ENCODE measurements at regions not wholly inside any gene's neighbourhood (a gene's known extent, or its start where the extent isn't known, plus 50 kb on each side); places are given as distances from the start of the nearest gene placed in this dataset.

DNA sequence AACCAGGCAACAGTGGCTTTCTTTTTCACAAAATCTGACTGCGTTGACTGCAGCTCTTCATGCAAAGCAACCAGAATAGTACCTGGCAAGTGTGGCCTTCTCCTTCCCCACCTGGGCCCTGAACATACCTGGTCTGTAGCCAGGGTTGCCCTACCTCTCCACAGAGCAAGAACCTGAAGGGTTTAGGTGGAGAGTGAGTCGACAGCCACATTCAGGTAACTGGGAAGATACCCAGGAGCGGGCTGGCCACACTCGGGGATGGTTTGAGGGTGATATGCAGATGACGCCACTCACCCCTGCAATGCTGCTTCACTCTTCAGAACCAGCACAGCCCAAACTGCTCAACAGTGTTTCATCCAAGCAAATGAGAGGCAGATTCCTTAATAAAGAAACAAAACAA is 117.3 kb downstream of the TTC32 start:
- no peak for DNase-seq

DNA sequence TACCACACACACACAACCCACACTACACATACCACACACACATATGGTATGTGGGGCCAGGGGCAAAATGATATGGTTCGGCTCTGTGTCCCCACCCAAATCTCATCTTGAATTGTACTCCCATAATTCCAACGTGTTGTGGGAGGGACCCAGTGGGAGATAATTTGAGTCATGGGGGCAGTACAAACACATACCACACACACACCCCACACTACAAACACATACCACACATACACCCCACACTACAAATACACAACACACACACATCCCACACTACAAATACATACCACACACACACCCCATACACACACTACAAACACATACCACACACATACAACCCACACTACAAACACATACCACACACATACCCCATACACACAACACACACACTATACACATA is 117.8 kb downstream of the TTC32 start:
- no peak for DNase-seq

DNA sequence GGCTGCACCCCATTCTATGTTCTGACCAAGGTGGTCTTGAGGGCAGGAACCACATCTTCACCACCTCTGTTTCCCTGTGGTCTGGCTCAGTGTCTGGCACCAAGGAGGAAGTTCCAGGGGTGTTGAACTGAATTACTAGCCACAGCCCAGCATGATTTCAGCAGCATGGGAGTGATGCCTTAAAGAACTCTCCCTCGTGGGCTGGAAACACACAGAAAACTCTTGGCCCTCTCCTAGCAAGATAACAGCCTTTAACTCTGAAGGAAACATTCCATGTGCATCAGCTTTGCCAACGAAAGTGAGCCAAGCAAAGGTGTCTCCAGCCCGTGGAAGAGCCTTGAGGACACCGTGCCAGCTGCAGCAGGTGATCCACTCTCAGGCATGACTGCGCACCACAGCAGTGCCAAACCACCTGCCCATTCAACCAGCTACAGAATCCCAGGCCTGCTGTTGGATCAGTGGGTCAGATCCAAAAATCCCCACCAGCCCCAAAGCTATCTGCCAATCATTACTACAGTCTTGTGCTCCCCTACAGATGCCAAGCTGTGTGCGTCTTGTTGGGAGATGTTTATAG is 124.8 kb downstream of the TTC32 start:
- DNase-seq, result no peak

DNA sequence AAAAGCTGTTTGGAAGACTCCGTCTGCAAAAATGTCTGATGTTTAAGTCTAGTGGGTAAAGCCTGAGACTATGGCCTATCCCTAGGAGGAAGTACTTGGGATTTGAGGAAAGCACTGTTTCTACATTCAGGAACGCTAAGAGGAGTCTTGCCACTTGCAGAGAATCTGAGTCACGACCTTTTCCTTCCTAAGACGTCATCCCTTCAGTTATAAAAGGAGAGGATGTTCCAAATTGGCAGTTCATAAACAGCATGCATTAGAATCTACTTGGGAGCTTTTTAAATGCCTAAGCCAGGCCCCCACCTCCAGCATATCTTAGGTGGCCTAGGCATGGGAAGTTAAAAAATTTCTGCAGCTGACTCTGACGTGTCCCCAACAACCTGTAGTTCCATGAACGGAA is 125.9 kb downstream of the TTC32 start:
- DNase-seq, result no peak

DNA sequence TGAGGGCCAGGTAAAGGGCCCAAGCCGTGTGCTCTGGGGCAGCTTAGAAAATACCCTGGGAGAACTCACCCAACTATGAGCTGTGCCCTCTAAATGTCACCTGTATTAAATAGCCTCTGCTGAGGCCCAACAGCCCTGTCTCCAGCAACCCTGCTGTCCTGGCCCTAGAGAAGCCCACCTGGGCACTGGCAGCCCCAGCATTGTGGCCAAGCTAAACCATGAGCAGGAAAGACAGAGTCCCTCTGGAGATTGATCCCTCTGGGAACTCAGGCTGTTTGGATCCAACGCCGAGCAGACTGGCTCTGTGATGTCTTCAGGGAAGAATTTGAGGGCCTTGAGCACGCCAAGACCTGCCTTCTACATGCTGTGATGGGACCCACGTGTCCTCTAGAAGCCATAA is 126.5 kb downstream of the TTC32 start:
- no peak for DNase-seq

DNA sequence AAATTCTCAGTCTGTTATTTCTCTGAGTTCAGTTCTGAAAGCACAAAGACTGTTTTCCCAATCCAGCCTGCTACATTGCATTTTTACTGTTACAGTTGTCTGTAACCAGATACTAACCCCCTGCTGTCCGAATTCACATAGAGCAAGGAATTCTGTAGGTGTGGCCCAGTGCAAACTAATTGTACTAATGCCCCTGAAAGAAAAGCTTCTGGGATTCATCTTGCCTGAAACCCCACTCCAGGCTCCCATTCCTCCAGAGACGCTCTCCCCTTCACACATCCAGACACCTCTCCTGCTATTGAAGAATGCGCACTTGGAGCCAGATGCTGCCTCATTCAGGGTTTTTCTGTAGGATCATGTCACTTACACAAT is 127.0 kb downstream of the TTC32 start:
- DNase-seq, result no peak

DNA sequence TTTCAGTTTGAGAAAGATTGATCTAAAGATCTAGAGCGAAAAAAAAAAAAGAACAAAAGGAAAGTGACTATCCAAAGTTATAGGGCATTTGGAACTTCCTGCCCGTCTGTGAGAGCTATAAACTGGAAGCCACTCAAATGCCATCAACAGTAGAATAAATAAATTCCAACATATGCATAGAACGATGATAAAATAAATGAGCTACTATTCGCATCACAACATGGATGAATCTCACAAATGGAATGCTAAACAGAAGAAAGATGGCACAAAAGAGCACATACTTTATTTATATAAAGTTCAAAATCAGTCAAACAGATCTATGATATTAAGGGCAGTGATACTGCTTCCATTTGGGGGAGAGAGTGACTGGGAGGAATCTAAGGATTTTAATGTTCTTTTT is 128.8 kb downstream of the TTC32 start:
- DNase-seq, result no peak

DNA sequence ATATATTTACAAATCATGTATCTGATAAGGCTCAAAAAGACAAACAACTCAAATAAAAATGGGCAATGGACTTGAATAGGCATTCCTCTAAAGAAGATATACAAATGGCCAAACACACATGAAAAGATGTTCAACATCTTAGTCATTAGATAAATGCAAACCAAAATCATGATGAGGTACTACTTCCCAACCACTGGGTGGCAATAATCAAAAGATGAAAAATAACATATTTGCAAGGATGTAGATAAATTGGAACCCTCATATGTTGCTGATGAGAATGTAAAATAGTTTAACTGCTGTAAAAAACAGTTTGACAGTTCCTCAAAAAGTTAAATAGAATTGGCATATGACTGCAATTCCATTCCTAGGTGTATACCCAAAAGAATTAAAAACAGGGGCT is 132.3 kb downstream of the TTC32 start:
- DNase-seq, result no peak

DNA sequence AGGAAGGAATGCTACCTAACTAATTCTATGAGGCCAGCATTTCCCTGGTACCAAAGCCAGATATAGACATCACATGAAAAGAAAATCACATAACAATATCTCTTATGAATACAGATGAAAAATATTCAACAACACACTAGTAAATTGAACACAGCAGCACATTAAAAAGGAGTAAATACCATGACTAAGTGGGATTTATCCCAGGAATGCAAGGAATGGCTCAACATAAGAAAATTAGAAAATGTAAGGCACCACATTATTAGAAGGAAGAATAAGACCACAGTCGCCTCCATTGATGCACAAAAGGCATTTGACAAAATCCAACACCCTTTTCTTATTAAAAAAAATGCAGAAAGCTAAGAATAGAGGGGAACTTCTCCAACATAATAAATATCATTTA is 133.9 kb downstream of the TTC32 start:
- DNase-seq, result no peak

DNA sequence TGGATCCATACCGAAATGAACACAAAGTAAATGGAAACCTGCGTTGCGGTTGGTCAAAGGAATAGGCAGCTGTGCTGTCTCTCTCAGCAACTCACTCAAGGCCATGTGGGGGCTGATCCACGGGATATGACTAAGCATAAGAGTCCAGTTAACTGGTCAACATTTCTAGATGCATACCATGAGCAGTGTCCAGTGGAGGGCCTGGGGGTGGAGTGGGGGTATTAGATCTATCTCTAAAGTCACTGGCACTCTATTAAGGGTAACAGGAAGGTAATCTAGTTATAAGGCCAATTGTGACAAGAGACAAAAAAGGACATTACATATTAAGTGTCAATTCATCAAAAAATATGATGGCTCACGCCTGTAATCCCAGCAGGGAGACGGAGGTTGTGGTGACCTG is 136.8 kb downstream of the TTC32 start:
- DNase-seq, result no peak

DNA sequence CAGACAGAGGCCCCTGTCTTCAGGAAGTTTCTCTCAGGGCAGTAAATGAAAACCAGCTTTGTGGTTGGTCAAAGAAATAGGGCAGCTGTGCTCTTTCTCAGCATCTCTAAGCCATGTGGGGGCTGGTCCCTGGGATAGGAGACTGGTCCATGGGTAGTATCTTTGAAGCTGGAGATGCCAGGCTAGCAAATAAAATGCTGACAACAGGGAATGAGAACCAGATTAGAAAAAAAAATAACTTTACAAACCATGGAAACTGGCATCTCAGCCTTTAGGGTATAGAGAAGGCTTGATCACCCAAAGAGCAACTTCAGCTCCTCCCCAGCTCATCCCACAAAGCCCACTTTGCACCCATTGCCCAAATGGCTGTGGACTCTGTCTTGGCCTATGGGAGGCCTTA is 138.1 kb downstream of the TTC32 start:
- no peak for DNase-seq

DNA sequence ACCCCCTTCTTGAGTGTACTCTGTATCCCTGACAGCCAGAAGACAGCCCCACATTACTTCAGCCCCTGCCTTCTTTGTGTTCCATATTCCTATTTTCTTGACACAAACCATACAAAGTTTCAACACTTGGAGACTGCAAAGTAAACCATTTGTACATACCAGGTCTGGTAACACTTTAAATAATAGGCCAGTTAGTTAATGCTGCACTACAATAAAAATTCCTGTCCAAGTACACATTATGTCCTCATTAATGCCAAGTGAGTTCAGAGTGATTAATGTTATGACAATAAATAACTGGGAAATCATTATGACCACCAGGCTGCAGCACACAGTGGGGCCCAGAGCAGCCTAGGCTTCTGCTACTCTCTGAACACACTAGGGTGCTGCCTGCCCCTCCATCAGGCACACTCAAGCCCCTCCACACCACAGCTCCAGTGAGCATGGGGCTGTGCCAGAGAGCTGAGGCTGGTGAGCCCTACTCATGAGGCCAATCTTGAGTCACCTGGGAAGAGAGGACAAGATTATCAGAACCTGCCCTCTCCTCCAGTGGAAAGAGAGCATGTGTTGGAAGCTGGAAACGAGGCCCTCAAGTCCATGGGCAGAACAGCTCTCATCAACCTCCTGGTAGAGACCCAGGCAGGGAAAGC is 138.7 kb downstream of the TTC32 start:
- DNase-seq, result no peak

DNA sequence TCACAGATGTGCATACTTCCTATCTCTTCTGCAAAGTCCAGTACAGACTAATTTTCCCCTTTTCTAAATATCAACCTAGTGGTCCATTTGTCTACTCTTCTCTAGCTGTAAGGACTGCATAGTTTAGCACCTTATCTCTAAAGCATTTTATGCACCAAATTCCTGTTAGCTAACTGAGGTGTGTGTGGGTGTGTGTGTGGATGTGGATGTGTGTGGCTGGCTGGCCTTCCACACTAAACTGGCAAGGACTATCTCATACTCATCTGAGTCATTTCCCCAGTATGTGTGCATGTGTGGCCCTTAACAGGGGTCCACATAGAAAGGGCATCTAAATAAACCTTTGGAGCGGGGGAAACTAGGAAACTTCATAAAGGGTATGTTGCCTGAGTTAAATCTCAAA is 139.6 kb downstream of the TTC32 start:
- no peak for DNase-seq

DNA sequence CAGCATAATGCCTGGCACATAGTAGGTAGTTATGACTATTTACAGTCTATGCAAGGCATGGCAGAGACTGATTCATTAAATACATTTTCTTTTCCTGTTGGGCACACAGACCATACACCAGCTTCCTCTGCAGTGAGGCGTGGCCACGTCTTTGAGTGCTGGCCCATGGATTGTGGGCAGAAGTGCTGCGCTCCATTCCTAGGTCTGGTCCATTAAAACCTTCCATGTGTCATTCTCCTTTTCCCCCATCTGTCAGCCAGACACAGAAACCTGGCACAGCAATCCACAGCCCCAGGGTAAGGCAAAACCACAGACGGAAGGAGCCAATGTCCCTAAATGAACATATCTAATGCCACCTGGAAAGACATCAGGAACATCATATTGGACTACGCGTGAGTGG is 141.9 kb downstream of the TTC32 start:
- no peak for DNase-seq

DNA sequence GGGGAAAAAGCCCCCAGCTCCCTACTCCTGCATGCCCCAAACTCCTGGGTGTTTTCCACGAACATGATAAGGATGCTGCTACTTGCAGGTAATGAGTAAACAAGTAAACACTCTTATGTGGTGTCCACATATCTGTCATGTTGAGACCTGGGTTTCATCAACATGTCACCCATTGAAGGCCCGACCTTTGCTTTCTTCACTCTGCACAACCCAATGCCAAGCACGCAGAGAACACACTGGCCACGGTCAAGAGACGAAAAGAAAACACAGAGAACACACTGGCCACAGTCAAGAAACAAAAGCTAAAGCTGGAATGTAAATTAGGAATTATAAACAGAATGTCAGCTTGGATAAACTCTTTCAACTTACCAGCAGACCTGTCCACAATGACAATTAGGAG is 143.1 kb downstream of the TTC32 start:
- DNase-seq, result no peak

DNA sequence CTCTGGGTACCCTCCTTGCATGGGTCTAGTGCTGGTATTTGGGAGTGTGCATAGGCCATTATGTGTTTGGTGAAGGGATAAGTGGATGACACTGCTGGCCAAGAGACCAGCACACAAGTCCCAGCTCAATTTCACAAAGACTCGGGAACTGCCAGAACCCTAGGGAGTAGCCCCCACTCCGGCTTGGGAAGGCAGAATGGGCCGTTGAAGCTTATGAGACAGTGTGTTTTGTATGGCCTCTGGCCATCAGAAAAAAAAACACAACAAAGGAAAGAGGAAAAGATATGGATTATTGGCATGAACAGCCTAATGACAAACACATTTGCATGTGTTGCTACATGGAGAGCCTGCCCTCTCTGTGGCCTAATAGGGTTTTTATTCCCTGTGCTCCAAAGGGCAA is 144.2 kb downstream of the TTC32 start:
- DNase-seq, result no peak

DNA sequence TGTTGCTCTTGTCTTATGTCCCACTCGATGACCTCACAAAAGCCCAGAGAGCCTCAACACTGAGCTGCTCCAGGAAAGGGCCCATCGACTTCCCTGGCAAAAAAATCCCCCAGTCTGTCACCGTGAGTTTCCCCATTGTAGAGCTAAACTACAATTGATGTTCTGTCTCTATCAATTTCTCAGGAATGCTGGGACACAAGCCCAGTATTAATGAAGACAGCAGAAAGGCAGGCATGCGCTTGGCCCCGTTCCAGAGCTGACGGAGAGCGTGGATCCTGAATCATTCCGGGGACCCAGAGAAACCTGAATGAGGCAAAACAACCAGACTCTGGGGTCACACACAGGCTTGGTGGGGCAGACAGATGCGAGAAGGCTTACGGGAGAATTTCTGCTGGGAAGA is 146.9 kb downstream of the TTC32 start:
- peak in 1 of 56 donors; percentile 9 for DNase-seq

DNA sequence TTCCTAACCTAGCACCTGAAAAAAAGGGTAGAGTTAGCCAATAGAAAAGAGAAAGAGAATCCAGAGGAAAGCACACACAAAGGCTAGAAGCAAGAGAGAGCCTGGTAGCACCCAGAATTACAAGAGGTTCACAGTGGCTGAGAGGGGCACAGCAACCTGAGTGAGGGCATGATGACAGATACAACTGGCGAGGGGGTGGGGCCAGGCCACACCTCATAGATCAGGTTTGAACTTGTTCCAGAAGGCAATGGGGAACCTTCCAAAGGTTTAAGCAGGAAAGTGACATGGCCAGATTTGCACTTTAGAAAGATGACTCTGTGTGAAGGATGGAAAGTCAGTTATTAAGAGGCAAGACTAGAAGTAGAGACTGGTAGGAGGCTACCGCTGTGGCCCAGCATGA is 148.0 kb downstream of the TTC32 start:
- DNase-seq, result no peak

DNA sequence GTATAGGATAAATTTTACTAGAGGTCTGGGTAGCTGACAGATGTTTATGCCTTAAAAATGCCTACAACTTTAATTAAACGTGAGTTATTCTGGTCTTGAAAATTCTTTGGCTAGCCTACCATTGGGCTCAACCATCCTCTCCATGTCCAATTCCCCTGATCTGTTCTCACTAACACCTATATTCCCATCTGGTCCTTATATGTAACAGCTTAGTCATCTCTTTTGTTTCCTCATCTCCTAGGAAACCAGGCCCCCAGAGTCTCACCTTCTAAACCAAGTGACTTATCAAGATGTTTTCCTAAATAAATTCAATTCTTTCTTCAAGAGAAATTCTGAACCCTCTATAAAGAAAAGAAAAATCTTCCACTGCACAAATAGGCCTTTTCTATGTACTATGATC is 148.5 kb downstream of the TTC32 start:
- DNase-seq, result no peak

DNA sequence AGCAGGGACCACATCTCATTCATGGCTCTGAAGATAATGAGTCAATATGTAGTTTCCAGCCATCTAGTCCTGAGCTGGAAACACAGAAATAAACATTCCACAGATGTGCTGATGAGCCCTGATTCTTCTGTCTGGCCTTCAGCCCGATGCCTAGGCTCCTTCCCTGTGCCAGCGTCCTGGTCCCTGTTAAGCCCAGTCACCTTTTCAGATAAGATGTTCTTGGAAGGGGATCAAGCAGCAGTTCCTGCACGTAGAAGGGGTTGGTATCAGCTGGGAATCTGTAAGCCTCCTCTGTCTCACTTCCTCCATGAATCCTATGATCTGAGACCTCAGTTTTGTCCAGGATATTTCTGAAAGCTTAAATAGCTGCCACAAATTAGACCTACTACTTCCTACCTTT is 149.3 kb downstream of the TTC32 start:
- DNase-seq, result no peak

DNA sequence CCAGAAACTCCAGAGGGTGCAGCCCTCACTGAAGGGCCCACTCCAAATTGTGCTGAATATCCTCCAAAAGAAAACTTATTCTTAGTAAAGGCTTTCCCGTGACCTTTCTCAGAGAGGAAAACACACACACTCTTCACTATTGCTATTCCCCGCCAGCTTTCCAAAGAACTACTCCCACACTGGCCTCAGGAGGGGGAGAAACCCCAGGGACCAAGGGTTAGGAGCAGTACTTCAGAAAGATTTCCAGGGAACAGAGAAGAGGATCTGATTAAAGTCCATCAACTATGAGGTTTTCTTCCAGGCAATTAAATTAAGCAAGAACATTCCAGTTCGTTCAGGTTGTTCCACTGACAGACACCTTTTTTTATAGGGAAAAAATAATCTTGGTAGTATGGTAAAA is 150.2 kb downstream of the TTC32 start:
- DNase-seq, result no peak

DNA sequence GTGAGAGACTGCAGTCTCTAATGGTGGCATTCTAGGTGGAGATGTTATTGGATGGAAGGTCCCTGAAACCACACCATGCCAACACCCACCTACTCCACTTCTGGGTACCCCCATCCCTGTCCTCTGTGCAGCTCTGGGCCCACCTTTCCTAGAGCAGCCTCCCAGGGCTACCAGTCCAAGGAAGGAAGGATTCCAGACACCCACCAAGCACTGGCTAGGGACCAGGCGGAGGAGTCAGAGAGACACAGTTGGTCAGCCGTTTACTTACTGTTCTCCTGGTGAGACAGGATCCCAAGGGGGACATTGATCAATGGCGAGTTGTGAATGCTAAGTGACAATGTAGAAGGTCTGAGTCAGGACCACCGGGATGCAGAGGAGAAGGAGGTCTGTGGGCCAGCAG is 151.6 kb downstream of the TTC32 start:
- no peak for DNase-seq

DNA sequence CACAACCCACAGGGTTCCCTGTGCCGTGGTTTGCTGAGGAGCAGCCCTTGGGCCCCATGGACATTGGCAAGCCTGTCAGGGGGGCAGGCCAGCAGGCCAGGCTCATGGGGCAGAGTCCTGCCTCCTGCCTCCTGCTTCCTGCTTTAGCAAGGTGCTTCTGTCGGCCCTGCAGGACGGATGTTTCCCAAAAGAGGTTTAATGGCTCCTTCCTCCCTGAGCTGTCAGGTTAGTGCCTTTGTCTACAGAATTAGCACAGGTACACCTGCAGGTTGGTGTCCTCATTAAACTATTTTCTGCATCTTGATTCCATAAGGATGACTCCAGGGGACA is 152.3 kb downstream of the TTC32 start:
- DNase-seq, result no peak

All from amygdala (tissue), 56 donors.